Lower leg skin (tissue), 4 donors: ENCODE measurements at regions not wholly inside any gene's neighbourhood (a gene's known extent, or its start where the extent isn't known, plus 50 kb on each side); places are given as distances from the start of the nearest gene placed in this dataset.

Experiments used
- DNase-seq, 2 donors: peaks; one replicate each; pipeline ENCODE4 v3.0.0-alpha.2; 2019; ENCODE audit warnings: low spot score in 2 of 2
- H3K4me3 ChIP-seq: fragments of 200-600 bp; sonication (generic); 2 replicates; pipeline ENCODE4 v1.5.1; 2017; ENCODE audit warnings: mild to moderate bottlenecking, low read depth; ENCODE audit not compliant: poor library complexity, severe bottlenecking
- POLR2A ChIP-seq, 2 donors: fragments of 450-650 bp; IDR thresholded peaks; one replicate each; pipeline ENCODE4 v1.6.1; 2016 to 2017; ENCODE audit warnings: antibody characterized with exemption in 2 of 2, mild to moderate bottlenecking in 1 of 2, moderate library complexity in 1 of 2
- WGBS, 2 donors: methylation state at CpG; one replicate each; pipeline ENCODE4 v1.1.5; 2018; 5-methylcytosine and 5-hydroxymethylcytosine counted together
- intact Hi-C: fragments of 100-400 bp; cut with DNase I; formaldehyde crosslinking; loops from one replicate; pipeline ENCODE4 v1.15.0; 2023; ENCODE audit warnings: low total_unique reads
- TF ChIP-seq, protein P1 (sequence below), 3 donors: fragments of 450-650 bp; IDR thresholded peaks; one replicate each; pipeline ENCODE4 v1.5.1; 2016; ENCODE audit warnings: antibody characterized with exemption in 3 of 3, mild to moderate bottlenecking in 3 of 3, moderate library complexity in 2 of 3

DNA sequence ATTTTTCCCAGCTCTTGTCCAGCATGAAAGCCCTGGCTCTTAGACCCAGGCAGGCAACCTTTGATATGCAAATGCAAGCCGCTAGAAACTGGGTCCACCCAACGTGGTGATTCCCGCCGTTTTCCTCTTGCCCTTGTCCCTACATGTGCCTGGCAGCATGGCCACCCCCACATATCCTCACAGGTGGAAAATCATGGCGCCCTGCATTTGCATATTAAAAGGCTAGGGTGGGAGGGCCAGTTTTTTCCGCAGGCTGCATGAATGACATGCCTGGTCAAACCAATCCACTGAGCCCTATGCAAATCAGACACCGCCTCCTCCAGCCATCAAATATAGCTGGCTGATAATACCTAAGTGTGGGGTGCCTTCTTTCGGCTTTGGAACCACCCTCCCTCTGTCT is 1091.8 kb upstream of the NXPH2 start:
- WGBS, 2 donors = 87 to 90% methylated on average over 8 of the region's 8 CpGs
- TF ChIP-seq POLR2A (IDR thresholded peaks at IDR 0.05) = no peak
- TF ChIP-seq, protein P1, sequence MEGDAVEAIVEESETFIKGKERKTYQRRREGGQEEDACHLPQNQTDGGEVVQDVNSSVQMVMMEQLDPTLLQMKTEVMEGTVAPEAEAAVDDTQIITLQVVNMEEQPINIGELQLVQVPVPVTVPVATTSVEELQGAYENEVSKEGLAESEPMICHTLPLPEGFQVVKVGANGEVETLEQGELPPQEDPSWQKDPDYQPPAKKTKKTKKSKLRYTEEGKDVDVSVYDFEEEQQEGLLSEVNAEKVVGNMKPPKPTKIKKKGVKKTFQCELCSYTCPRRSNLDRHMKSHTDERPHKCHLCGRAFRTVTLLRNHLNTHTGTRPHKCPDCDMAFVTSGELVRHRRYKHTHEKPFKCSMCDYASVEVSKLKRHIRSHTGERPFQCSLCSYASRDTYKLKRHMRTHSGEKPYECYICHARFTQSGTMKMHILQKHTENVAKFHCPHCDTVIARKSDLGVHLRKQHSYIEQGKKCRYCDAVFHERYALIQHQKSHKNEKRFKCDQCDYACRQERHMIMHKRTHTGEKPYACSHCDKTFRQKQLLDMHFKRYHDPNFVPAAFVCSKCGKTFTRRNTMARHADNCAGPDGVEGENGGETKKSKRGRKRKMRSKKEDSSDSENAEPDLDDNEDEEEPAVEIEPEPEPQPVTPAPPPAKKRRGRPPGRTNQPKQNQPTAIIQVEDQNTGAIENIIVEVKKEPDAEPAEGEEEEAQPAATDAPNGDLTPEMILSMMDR (IDR thresholded peaks at IDR 0.05) = no peak
- no peak overlapping the region for H3K4me3 ChIP-seq
- no peak for DNase-seq
- intact Hi-C loops = no loop called here

DNA sequence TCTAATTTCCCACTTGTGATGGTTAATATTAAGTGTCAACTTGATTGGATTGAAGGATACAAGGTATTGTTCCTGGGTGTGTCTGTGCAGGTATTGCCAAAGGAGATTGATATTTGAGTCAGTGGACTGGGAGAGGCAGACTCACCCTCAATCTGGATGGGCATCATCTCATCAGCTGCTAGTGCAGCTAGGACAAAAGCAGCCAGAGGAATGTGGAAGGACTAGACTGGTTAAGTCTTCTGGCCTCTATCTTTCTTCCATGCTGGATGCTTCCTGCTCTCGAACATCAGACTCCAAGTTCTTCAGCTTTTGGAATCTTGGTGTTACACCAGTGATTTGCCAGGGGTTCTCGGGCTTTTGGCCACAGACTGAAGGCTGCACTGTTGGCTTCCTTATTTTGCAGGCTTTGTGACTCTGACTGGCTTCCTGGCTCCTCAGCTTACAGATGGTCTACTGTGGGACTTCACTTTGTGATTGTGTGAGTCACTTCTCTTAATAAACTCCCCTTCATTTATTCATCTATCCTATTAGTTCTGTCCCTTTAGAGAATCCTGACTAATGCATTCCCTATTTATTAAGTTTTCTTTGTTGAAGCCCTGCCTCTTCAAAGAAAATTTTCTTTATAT is 1087.5 kb upstream of the NXPH2 start:
- TF ChIP-seq, protein P1 (IDR thresholded peaks at IDR 0.05) = no peak
- TF ChIP-seq POLR2A (IDR thresholded peaks at IDR 0.05) = no peak
- no peak overlapping the region for H3K4me3 ChIP-seq
- 39 to 42% methylated on average over 2 of the region's 2 CpGs for WGBS, 2 donors
- DNase-seq = no peak
- intact Hi-C loops = no loop called here

DNA sequence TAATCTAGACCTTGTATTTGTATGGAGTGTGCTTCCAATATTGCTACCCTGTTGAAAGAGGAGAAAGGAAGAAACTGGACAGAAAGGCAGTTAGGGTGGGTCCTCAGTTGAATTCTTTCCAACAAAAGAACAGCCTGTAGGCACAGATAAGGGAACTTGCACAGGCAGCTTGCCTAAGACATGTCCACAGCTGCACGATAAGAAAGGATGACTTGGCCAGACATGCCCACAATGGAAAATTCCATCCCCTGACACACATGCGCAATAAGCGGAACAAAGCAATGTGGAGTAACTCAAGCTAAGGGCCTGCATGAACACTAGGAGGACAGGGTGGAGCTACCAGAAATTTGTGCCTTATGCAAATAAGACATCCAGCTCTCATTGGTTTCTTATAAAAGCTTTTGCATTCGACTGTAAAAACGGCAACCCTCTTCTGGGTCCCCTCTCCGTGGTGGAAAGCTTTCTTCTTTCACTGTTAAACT is 1084.7 kb upstream of the NXPH2 start:
- TF ChIP-seq POLR2A (IDR thresholded peaks at IDR 0.05) = no peak
- TF ChIP-seq, protein P1 (IDR thresholded peaks at IDR 0.05) = no peak
- intact Hi-C loops = no loop called here
- H3K4me3 ChIP-seq = no peak overlapping the region
- 67 to 70% methylated on average over 6 of the region's 6 CpGs for WGBS, 2 donors
- no peak for DNase-seq

DNA sequence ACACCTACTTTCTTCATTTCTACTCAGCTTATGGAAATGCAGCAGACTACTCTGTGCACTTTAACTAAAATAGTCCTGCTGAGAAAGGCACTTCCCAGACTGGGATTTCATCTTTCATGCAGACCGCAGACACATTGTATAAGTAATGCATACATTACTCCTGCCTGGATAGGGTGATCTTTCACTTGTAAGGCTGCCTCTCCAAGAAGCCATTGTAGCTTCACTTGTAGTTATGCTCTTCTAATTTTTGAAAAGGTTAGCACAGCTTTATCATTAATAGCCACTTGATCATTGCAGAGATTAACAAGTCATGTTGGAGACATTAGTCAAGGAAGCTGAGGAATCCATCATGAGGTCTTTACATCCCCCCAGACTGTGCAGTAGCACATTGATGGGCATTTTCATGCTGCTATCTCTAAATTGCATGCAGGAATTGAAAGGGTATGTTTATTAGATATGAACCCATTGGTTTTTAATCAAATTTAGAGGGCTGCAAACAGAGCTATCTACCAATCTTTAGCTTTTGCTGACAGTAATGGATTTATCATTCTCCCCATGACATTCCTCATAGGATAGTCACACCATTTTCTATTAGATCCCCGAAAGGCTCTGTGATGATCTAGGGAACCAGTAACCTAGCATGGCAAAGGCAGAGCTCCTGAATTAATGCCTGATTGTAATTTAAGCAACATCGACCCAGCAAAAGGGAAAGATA is 1074.7 kb upstream of the NXPH2 start:
- DNase-seq = no peak
- 78 to 91% methylated on average over 3 of the region's 3 CpGs for WGBS, 2 donors
- TF ChIP-seq, protein P1 (IDR thresholded peaks at IDR 0.05) = no peak
- no peak for TF ChIP-seq POLR2A (IDR thresholded peaks at IDR 0.05)
- H3K4me3 ChIP-seq = no peak overlapping the region
- intact Hi-C loops = no loop called here

- TF ChIP-seq, protein P1 (IDR thresholded peaks at IDR 0.05) = no peak
- TF ChIP-seq POLR2A (IDR thresholded peaks at IDR 0.05) = no peak
- DNase-seq = no peak
- intact Hi-C loops = no loop called here
- no peak overlapping the region for H3K4me3 ChIP-seq
- 69 to 77% methylated on average over 1 of the region's 1 CpG for WGBS, 2 donors
These were observed 1070.2 kb upstream of the NXPH2 start for GRCh38 chr2:139850254-139850890.
